ENCODE measurements at regions not wholly inside any gene's neighbourhood (a gene's known extent, or its start where the extent isn't known, plus 50 kb on each side); places are given as distances from the start of the nearest gene placed in this dataset.
"Not testable (repeated sequence)": the region's sequence is repeated elsewhere in the genome, so short reads cannot be mapped to it uniquely, and the experiment has no call there.

GRCh38 chr18:4544142-4544541, 89.0 kb upstream of the DLGAP1 start:
- no peak for DNase-seq (ENCODE audit: low spot score)

- DNase-seq (ENCODE audit: low spot score), result no peak
Observed at GRCh38 chr18:4543711-4544110, 88.6 kb upstream of the DLGAP1 start.

- no peak for DNase-seq (ENCODE audit: low spot score)
Observed at GRCh38 chr18:4541588-4541987, 86.5 kb upstream of the DLGAP1 start.

- no peak for DNase-seq (ENCODE audit: low spot score)
Observed at GRCh38 chr18:4536447-4536846, 81.3 kb upstream of the DLGAP1 start.

GRCh38 chr18:4528405-4528804, 73.3 kb upstream of the DLGAP1 start:
- no peak for DNase-seq (ENCODE audit: low spot score)

- not testable (repeated sequence) for DNase-seq (ENCODE audit: low spot score)
Observed at GRCh38 chr18:4527826-4528225, 72.7 kb upstream of the DLGAP1 start.

GRCh38 chr18:4524096-4524495, 69.0 kb upstream of the DLGAP1 start:
- no peak for DNase-seq (ENCODE audit: low spot score)

- DNase-seq (ENCODE audit: low spot score), result no peak
Observed at GRCh38 chr18:4511166-4511565, 56.1 kb upstream of the DLGAP1 start.

GRCh38 chr18:4510711-4511110, 55.6 kb upstream of the DLGAP1 start:
- no peak for DNase-seq (ENCODE audit: low spot score)

- no peak for DNase-seq (ENCODE audit: low spot score)
Observed at GRCh38 chr18:4510160-4510559, 55.1 kb upstream of the DLGAP1 start.

Measured in mucosa of gallbladder (tissue), 1 donor.